K562 (cell line): ENCODE measurements at regions not wholly inside any gene's neighbourhood (a gene's known extent, or its start where the extent isn't known, plus 50 kb on each side); places are given as distances from the start of the nearest gene placed in this dataset.

Source experiments
- CBFB ChIP-seq: sonication (generic); formaldehyde crosslinking; IDR thresholded peaks from 2 replicates; pipeline ENCODE4 v1.4.0; 2020; ENCODE audit warnings: mild to moderate bottlenecking, missing genetic modification reagents
- CTCF ChIP-seq, 3 experiments: IDR thresholded peaks in 2 of 3; conservative IDR thresholded peaks in 1 of 3; 2 replicates each; pipeline ENCODE4 v1.5.1; 2011 to 2012; ENCODE audit warnings: low read length in 3 of 3, mild to moderate bottlenecking in 3 of 3, control low read depth in 2 of 3, improper control_type of control experiment in 1 of 3, inconsistent platforms in 1 of 3, low read depth in 1 of 3, mixed read lengths in 1 of 3, moderate library complexity in 1 of 3; ENCODE audit not compliant: insufficient read depth in 2 of 3
- EGR1 ChIP-seq: fragments of 450-650 bp; conservative IDR thresholded peaks from 2 replicates; pipeline ENCODE4 v1.6.1; 2017; ENCODE audit warnings: mild to moderate bottlenecking
- GABPB1 ChIP-seq: sonication (generic); formaldehyde crosslinking; IDR thresholded peaks from 2 replicates; pipeline ENCODE4 v1.8.0; 2022; ENCODE audit warnings: mild to moderate bottlenecking, missing genetic modification reagents
- MGA ChIP-seq: fragments of 450-650 bp; IDR thresholded peaks from 2 replicates; pipeline ENCODE4 v1.6.1; 2016; ENCODE audit warnings: mild to moderate bottlenecking, moderate library complexity
- PTBP1 ChIP-seq: fragments of 200-400 bp; formaldehyde crosslinking; IDR thresholded peaks from 2 replicates; pipeline ENCODE4 v1.6.1; 2017; ENCODE audit warnings: low read depth, low read length

- no peak for TF ChIP-seq EGR1
- no peak for TF ChIP-seq CTCF (IDR thresholded peaks at IDR 0.05 in 2 of 3, conservative IDR thresholded peaks at IDR 0.05 in 1 of 3; ENCODE audit: insufficient read depth in 2 of 3, low read depth in 1 of 3, low read length in 3 of 3)
- no peak for TF ChIP-seq MGA
- no peak for TF ChIP-seq PTBP1
- TF ChIP-seq CBFB (CRISPR knock-in tag): no peak
- TF ChIP-seq GABPB1 (CRISPR knock-in tag): no peak
Observed at GRCh38 chr14:84071061-84071460, 1458.9 kb upstream of the FLRT2 start.
